ENCODE measurements at regions not wholly inside any gene's neighbourhood (a gene's known extent, or its start where the extent isn't known, plus 50 kb on each side); places are given as distances from the start of the nearest gene placed in this dataset.
"Not testable (repeated sequence)": the region's sequence is repeated elsewhere in the genome, so short reads cannot be mapped to it uniquely, and the experiment has no call there.

GRCh38 chr6:84579404-84579803 lies 185.0 kb downstream of the TBX18 start:
- DNase-seq = no peak

GRCh38 chr6:84576029-84576428 lies 188.4 kb downstream of the TBX18 start:
- no peak for DNase-seq

- peak; percentile 36 for DNase-seq
Measured at GRCh38 chr6:84575264-84575663, 189.1 kb downstream of the TBX18 start.

GRCh38 chr6:84569882-84570281 lies 194.5 kb downstream of the TBX18 start:
- DNase-seq = no peak

GRCh38 chr6:84568971-84569370 lies 195.4 kb downstream of the TBX18 start:
- DNase-seq = no peak

GRCh38 chr6:84565718-84566117 lies 198.7 kb downstream of the TBX18 start:
- DNase-seq = not testable (repeated sequence)

- no peak for DNase-seq
Measured at GRCh38 chr6:84560436-84561390, 203.7 kb downstream of the TBX18 start.

GRCh38 chr6:84556541-84557335 lies 207.7 kb downstream of the TBX18 start:
- no peak for DNase-seq

- no peak for DNase-seq
Measured at GRCh38 chr6:84554706-84555105, 209.7 kb downstream of the TBX18 start.

- DNase-seq = no peak
Measured at GRCh38 chr6:84554074-84554473, 210.3 kb downstream of the TBX18 start.

- DNase-seq = no peak
Measured at GRCh38 chr6:84553527-84553926, 210.9 kb downstream of the TBX18 start.

- DNase-seq = no peak
Measured at GRCh38 chr6:84551797-84552196, 212.6 kb downstream of the TBX18 start.

- no peak for DNase-seq
Measured at GRCh38 chr6:84549917-84550316, 214.5 kb downstream of the TBX18 start.

GRCh38 chr6:84547341-84547801 lies 217.0 kb downstream of the TBX18 start:
- DNase-seq = peak; percentile 8

GRCh38 chr6:84546427-84546914 lies 217.9 kb downstream of the TBX18 start:
- DNase-seq = no peak

GRCh38 chr6:84539122-84539856 lies 225.1 kb downstream of the TBX18 start:
- DNase-seq = no peak

- no peak for DNase-seq
Measured at GRCh38 chr6:84536885-84537638, 227.3 kb downstream of the TBX18 start.

- DNase-seq = no peak
Measured at GRCh38 chr6:84528201-84528600, 236.2 kb downstream of the TBX18 start.

- DNase-seq = peak; percentile 12
Measured at GRCh38 chr6:84526631-84527030, 237.8 kb downstream of the TBX18 start.

- no peak for DNase-seq
Measured at GRCh38 chr6:84525907-84526306, 238.5 kb downstream of the TBX18 start.

- peak; percentile 14 for DNase-seq
Measured at GRCh38 chr6:84524636-84525035, 239.8 kb downstream of the TBX18 start.

- peak; percentile 3 for DNase-seq
Measured at GRCh38 chr6:84522135-84522549, 242.3 kb downstream of the TBX18 start.
